Duodenal mucosa (tissue), 2 donors: ENCODE measurements at regions not wholly inside any gene's neighbourhood (a gene's known extent, or its start where the extent isn't known, plus 50 kb on each side); places are given as distances from the start of the nearest gene placed in this dataset.
"Not testable (repeated sequence)": the region's sequence is repeated elsewhere in the genome, so short reads cannot be mapped to it uniquely, and the experiment has no call there.

ENCODE experiments used
- H3K27ac ChIP-seq: one replicate; pipeline ENCODE4 v1.7.0; 2013; ENCODE audit warnings: low read depth, low read length
- H3K27me3 ChIP-seq, 2 donors: one replicate each; pipeline ENCODE4 v1.7.0; 2013; ENCODE audit warnings: low read length in 2 of 2, control low read depth in 1 of 2; ENCODE audit not compliant: insufficient read depth in 2 of 2, control insufficient read depth in 1 of 2
- H3K36me3 ChIP-seq, 2 donors: one replicate each; pipeline ENCODE4 v1.7.0; 2013; ENCODE audit warnings: low read length in 2 of 2, control low read depth in 1 of 2; ENCODE audit not compliant: insufficient read depth in 2 of 2, control insufficient read depth in 1 of 2
- H3K4me1 ChIP-seq, 2 donors: one replicate each; pipeline ENCODE4 v1.7.0; 2013; ENCODE audit warnings: low read length in 2 of 2, control low read depth in 1 of 2; ENCODE audit not compliant: insufficient read depth in 2 of 2, control insufficient read depth in 1 of 2
- H3K4me3 ChIP-seq, 2 donors: one replicate each; pipeline ENCODE4 v1.7.0; 2013; ENCODE audit warnings: low read length in 2 of 2, low read depth in 1 of 2
- H3K9ac ChIP-seq, 2 donors: one replicate each; pipeline ENCODE4 v1.7.0; 2013; ENCODE audit warnings: low read length in 2 of 2, low read depth in 1 of 2
- H3K9me3 ChIP-seq, 2 donors: one replicate each; pipeline ENCODE4 v1.7.0; 2013; ENCODE audit warnings: low read length in 2 of 2, control low read depth in 1 of 2; ENCODE audit not compliant: control insufficient read depth in 1 of 2

- Histone ChIP-seq H3K4me3 (no peak overlapping the region), H3K9ac (no peak overlapping the region), H3K36me3 (no peaks in the 10 kb centered on the region), H3K27me3 (no peaks in the 10 kb centered on the region), H3K27ac (no peak overlapping the region), H3K9me3 (no peaks in the 10 kb centered on the region), H3K4me1 (no peaks in the 10 kb centered on the region)
Observed at GRCh38 chr6:56832225-56832624, 122.7 kb upstream of the BEND6 start.

GRCh38 chr6:56831334-56831733 lies 123.6 kb upstream of the BEND6 start:
- no peak overlapping the region for H3K27ac ChIP-seq
- no peak overlapping the region for H3K4me3 ChIP-seq
- H3K27me3 ChIP-seq = no peaks in the 10 kb centered on the region
- no peaks in the 10 kb centered on the region for H3K4me1 ChIP-seq
- H3K9me3 ChIP-seq = no peaks in the 10 kb centered on the region
- no peaks in the 10 kb centered on the region for H3K36me3 ChIP-seq
- H3K9ac ChIP-seq = no peak overlapping the region

GRCh38 chr6:56827908-56828649 lies 126.8 kb upstream of the BEND6 start:
- H3K9ac ChIP-seq = no peak overlapping the region

GRCh38 chr6:56824431-56824830 lies 130.5 kb upstream of the BEND6 start:
- H3K36me3 ChIP-seq, H3K9ac ChIP-seq, H3K9me3 ChIP-seq, H3K27ac ChIP-seq, H3K4me3 ChIP-seq, H3K4me1 ChIP-seq, H3K27me3 ChIP-seq: not testable (repeated sequence)

More at GRCh38 chr6:56827908-56828649, 126.8 kb upstream of the BEND6 start:
- H3K27ac ChIP-seq = no peak overlapping the region
- no peaks in the 10 kb centered on the region for H3K4me1 ChIP-seq
- no peaks in the 10 kb centered on the region for H3K9me3 ChIP-seq
- H3K27me3 ChIP-seq = no peaks in the 10 kb centered on the region
- no peak overlapping the region for H3K4me3 ChIP-seq
- no peaks in the 10 kb centered on the region for H3K36me3 ChIP-seq

- Histone ChIP-seq H3K9me3 (no peaks in the 10 kb centered on the region), H3K4me1 (no peaks in the 10 kb centered on the region), H3K4me3 (no peak overlapping the region), H3K27ac (no peak overlapping the region), H3K9ac (no peak overlapping the region), H3K36me3 (no peaks in the 10 kb centered on the region), H3K27me3 (no peaks in the 10 kb centered on the region)
Observed at GRCh38 chr6:56821005-56821432, 133.9 kb upstream of the BEND6 start.

GRCh38 chr6:56820060-56820459 lies 134.8 kb upstream of the BEND6 start:
- Histone ChIP-seq H3K27ac (no peak overlapping the region), H3K9ac (no peak overlapping the region), H3K9me3 (no peaks in the 10 kb centered on the region), H3K27me3 (no peaks in the 10 kb centered on the region), H3K4me1 (no peaks in the 10 kb centered on the region), H3K36me3 (no peaks in the 10 kb centered on the region), H3K4me3 (no peak overlapping the region)

- Histone ChIP-seq H3K36me3 (no peaks in the 10 kb centered on the region), H3K9me3 (no peaks in the 10 kb centered on the region), H3K4me1 (no peaks in the 10 kb centered on the region), H3K27me3 (no peaks in the 10 kb centered on the region), H3K9ac (no peak overlapping the region), H3K27ac (no peak overlapping the region), H3K4me3 (no peak overlapping the region)
Observed at GRCh38 chr6:56819604-56820003, 135.3 kb upstream of the BEND6 start.

- H3K27me3 ChIP-seq = no peaks in the 10 kb centered on the region
- H3K9ac ChIP-seq = no peak overlapping the region
- H3K4me1 ChIP-seq = no peaks in the 10 kb centered on the region
- no peaks in the 10 kb centered on the region for H3K36me3 ChIP-seq
- H3K27ac ChIP-seq = no peak overlapping the region
- no peak overlapping the region for H3K4me3 ChIP-seq
- H3K9me3 ChIP-seq = no peaks in the 10 kb centered on the region
Observed at GRCh38 chr6:56816370-56816769, 138.5 kb upstream of the BEND6 start.

GRCh38 chr6:56815436-56815835 lies 139.5 kb upstream of the BEND6 start:
- no peaks in the 10 kb centered on the region for H3K9me3 ChIP-seq
- H3K27me3 ChIP-seq = no peaks in the 10 kb centered on the region
- H3K4me3 ChIP-seq = no peak overlapping the region
- no peak overlapping the region for H3K9ac ChIP-seq
- H3K4me1 ChIP-seq = no peaks in the 10 kb centered on the region
- no peak overlapping the region for H3K27ac ChIP-seq
- no peaks in the 10 kb centered on the region for H3K36me3 ChIP-seq

GRCh38 chr6:56814802-56815201 lies 140.1 kb upstream of the BEND6 start:
- Histone ChIP-seq H3K9ac (no peak overlapping the region), H3K4me3 (no peak overlapping the region), H3K9me3 (no peaks in the 10 kb centered on the region), H3K4me1 (no peaks in the 10 kb centered on the region), H3K36me3 (no peaks in the 10 kb centered on the region), H3K27me3 (no peaks in the 10 kb centered on the region), H3K27ac (no peak overlapping the region)
